ENCODE measurements at regions not wholly inside any gene's neighbourhood (a gene's known extent, or its start where the extent isn't known, plus 50 kb on each side); places are given as distances from the start of the nearest gene placed in this dataset.

DNA sequence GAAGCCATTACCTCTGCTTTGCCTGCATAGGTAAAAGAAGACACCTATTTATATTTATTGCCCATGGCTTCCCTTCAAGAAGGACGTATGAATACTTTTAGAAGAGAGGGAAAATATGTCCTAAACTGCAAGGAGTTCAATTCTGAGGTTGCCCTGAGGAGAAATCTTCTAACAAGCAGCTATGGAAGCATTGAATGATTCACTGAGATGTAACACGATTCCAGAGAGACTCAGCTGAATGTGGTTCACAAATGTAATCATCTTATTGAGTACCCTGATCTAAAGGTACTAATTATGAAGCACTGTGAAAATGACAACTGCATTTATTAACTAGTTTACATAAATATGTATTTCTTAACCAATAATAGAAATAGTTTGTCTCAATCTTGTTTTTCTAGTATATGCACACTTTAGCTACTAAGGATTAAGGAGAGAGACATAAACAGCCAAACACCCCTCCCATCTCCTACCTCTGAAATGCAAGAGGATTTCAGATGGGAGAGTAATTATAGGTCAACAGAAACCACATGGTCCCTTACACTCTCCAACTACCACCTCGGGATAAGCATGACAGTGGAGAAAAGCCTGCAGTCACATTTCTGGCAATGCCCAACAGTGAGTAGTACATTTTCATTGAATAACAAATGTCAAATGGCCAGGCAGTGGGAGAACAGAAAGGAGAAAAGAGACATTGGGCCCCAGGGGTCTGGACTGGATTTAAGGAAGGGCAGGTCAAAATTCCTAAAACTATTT, 506.2 kb upstream of the IL12A start:
- Histone ChIP-seq H2AFZ (ENCODE audit: low read depth, low read length, poor library complexity, severe bottlenecking) (no peak overlapping the region), H4K20me1 (ENCODE audit: insufficient read depth) (no peaks in the 10 kb centered on the region), H3K9me3 (ENCODE audit: control insufficient read depth in 1 of 2, insufficient read depth in 1 of 2, low read depth in 1 of 2, low read length in 2 of 2) (no peaks in the 10 kb centered on the region), H3K79me2 (ENCODE audit: insufficient read depth, low read length) (no peaks in the 10 kb centered on the region), H3K4me2 (ENCODE audit: low read length) (no peak overlapping the region), H3K9me2 (ENCODE audit: insufficient read depth) (no peaks in the 10 kb centered on the region), H3K9ac (ENCODE audit: low read length) (no peak overlapping the region), H3K36me3 (ENCODE audit: control insufficient read depth in 1 of 2, insufficient read depth in 2 of 2, low read length in 2 of 2) (no peaks in the 10 kb centered on the region), H3K4me1 (ENCODE audit: control insufficient read depth in 1 of 2, insufficient read depth in 2 of 2, low read length in 2 of 2) (no peaks in the 10 kb centered on the region), H3K4me3 (replicated peaks in 1 of 2; ENCODE audit: low read depth in 1 of 2, low read length in 2 of 2) (no peak overlapping the region), H3K27me3 (ENCODE audit: insufficient read depth, low read length) (no peaks in the 10 kb centered on the region), H3K27ac (ENCODE audit: low read depth, low read length) (no peak overlapping the region)
- intact Hi-C loops (cut with micrococcal nuclease), result no loop called here
- RAD21 ChIA-PET (ENCODE audit: low non-redundant PET in 1 of 2, low total read pairs in 2 of 2, uncharacterized antibody in 2 of 2, unreplicated experiment in 2 of 2), result no interaction called here
- no peak for DNase-seq (ENCODE audit: low read depth, low spot score)
- no TSS peak for BruUV-seq (replicated peaks)
- CTCF ChIA-PET, result no interaction called here
- TF ChIP-seq SP1 (IDR thresholded peaks at IDR 0.05; ENCODE audit: low read depth) (no peak), CEBPB (IDR thresholded peaks at IDR 0.05; ENCODE audit: low read depth) (no peak), RAD21 (IDR thresholded peaks at IDR 0.05; ENCODE audit: low read depth) (no peak), POLR2A (IDR thresholded peaks at IDR 0.05; ENCODE audit: borderline replicate concordance, extremely low read depth, insufficient read depth, insufficient read length) (no peak), ZNF274 (IDR thresholded peaks at IDR 0.05; ENCODE audit: low read depth, low read length) (no peak), EZH2phosphoT487 (IDR thresholded peaks at IDR 0.05; ENCODE audit: borderline replicate concordance) (no peak)
- POLR2A ChIA-PET, result no interaction called here
- ATAC-seq, result no peak

DNA sequence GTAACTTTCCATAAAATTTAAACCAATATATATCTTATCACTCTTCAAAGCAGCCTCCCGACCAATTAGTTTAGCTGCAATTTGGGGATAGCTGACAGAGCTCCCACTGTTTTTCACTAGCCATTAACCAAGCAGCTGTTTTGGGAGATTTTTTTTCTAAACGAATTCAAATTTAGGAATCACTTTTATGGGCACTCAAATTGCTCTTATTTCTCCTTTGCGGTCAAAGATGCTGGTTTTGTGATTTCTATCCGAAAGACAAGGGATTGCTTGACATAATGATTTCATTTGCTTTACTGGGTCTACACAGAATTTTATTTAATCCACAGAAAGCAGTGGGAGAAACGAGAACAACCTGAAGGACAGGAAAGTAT, 505.7 kb upstream of the IL12A start:
- DNase-seq (ENCODE audit: low read depth, low spot score) (no peak), ATAC-seq (no peak)
- intact Hi-C loops (cut with micrococcal nuclease), result no loop called here
- BruUV-seq (replicated peaks), result no TSS peak
- Histone ChIP-seq H3K9me3 (ENCODE audit: control insufficient read depth in 1 of 2, insufficient read depth in 1 of 2, low read depth in 1 of 2, low read length in 2 of 2) (no peaks in the 10 kb centered on the region), H4K20me1 (ENCODE audit: insufficient read depth) (no peaks in the 10 kb centered on the region), H3K4me1 (ENCODE audit: control insufficient read depth in 1 of 2, insufficient read depth in 2 of 2, low read length in 2 of 2) (no peaks in the 10 kb centered on the region), H3K27me3 (ENCODE audit: insufficient read depth, low read length) (no peaks in the 10 kb centered on the region), H3K27ac (ENCODE audit: low read depth, low read length) (no peak overlapping the region), H3K9ac (ENCODE audit: low read length) (no peak overlapping the region), H3K4me2 (ENCODE audit: low read length) (no peak overlapping the region), H3K79me2 (ENCODE audit: insufficient read depth, low read length) (no peaks in the 10 kb centered on the region), H3K36me3 (ENCODE audit: control insufficient read depth in 1 of 2, insufficient read depth in 2 of 2, low read length in 2 of 2) (no peaks in the 10 kb centered on the region), H2AFZ (ENCODE audit: low read depth, low read length, poor library complexity, severe bottlenecking) (no peak overlapping the region), H3K9me2 (ENCODE audit: insufficient read depth) (no peaks in the 10 kb centered on the region), H3K4me3 (replicated peaks in 1 of 2; ENCODE audit: low read depth in 1 of 2, low read length in 2 of 2) (no peak overlapping the region)
- ChIA-PET CTCF (no interaction called here), RAD21 (ENCODE audit: low non-redundant PET in 1 of 2, low total read pairs in 2 of 2, uncharacterized antibody in 2 of 2, unreplicated experiment in 2 of 2) (no interaction called here), POLR2A (no interaction called here)
- TF ChIP-seq EGR1 (IDR thresholded peaks at IDR 0.05; ENCODE audit: low read depth) (no peak), CBX3 (IDR thresholded peaks at IDR 0.05; ENCODE audit: low read depth) (no peak), SRF (IDR thresholded peaks at IDR 0.05; ENCODE audit: low read depth) (no peak)

Data from HCT116 (cell line).